ENCODE measurements at regions not wholly inside any gene's neighbourhood (a gene's known extent, or its start where the extent isn't known, plus 50 kb on each side); places are given as distances from the start of the nearest gene placed in this dataset.
"Not testable (repeated sequence)": the region's sequence is repeated elsewhere in the genome, so short reads cannot be mapped to it uniquely, and the experiment has no call there.

- no peak for TF ChIP-seq CTCF (IDR thresholded peaks at IDR 0.05; ENCODE audit: poor library complexity, severe bottlenecking)
- no peaks in the 10 kb centered on the region for H3K27me3 ChIP-seq (ENCODE audit: insufficient read depth, poor library complexity, severe bottlenecking)
- H3K36me3 ChIP-seq (ENCODE audit: low read depth), result no peaks in the 10 kb centered on the region
- H3K4me3 ChIP-seq (ENCODE audit: severe bottlenecking), result no peak overlapping the region
- H3K9me3 ChIP-seq (ENCODE audit: severe bottlenecking), result no peaks in the 10 kb centered on the region
- DNase-seq (ENCODE audit: low spot score) (no peak), ATAC-seq (ENCODE audit: low read depth) (no peak)
- no peaks in the 10 kb centered on the region for H3K4me1 ChIP-seq (ENCODE audit: insufficient read depth, poor library complexity, severe bottlenecking)
- H3K27ac ChIP-seq (ENCODE audit: poor library complexity, severe bottlenecking), result no peak overlapping the region
Observed at GRCh38 chr9:97188545-97188944, 118.9 kb upstream of the CCDC180 start.

- not testable (repeated sequence) for ATAC-seq (ENCODE audit: low read depth); H3K4me3 ChIP-seq (ENCODE audit: severe bottlenecking); H3K27me3 ChIP-seq (ENCODE audit: insufficient read depth, poor library complexity, severe bottlenecking); H3K4me1 ChIP-seq (ENCODE audit: insufficient read depth, poor library complexity, severe bottlenecking); H3K9me3 ChIP-seq (ENCODE audit: severe bottlenecking); H3K36me3 ChIP-seq (ENCODE audit: low read depth); H3K27ac ChIP-seq (ENCODE audit: poor library complexity, severe bottlenecking); DNase-seq (ENCODE audit: low spot score)
Observed at GRCh38 chr9:97187706-97188105, 119.8 kb upstream of the CCDC180 start.

- Histone ChIP-seq H3K27me3 (ENCODE audit: insufficient read depth, poor library complexity, severe bottlenecking) (no peaks in the 10 kb centered on the region), H3K9me3 (ENCODE audit: severe bottlenecking) (no peaks in the 10 kb centered on the region), H3K4me1 (ENCODE audit: insufficient read depth, poor library complexity, severe bottlenecking) (no peaks in the 10 kb centered on the region), H3K4me3 (ENCODE audit: severe bottlenecking) (no peak overlapping the region), H3K36me3 (ENCODE audit: low read depth) (no peaks in the 10 kb centered on the region), H3K27ac (ENCODE audit: poor library complexity, severe bottlenecking) (no peak overlapping the region)
- no peak for TF ChIP-seq CTCF (IDR thresholded peaks at IDR 0.05; ENCODE audit: poor library complexity, severe bottlenecking)
- DNase-seq (ENCODE audit: low spot score) (no peak), ATAC-seq (ENCODE audit: low read depth) (no peak)
Observed at GRCh38 chr9:97186493-97186892, 121.0 kb upstream of the CCDC180 start.

- H3K4me1 ChIP-seq (ENCODE audit: insufficient read depth, poor library complexity, severe bottlenecking); DNase-seq (ENCODE audit: low spot score); H3K9me3 ChIP-seq (ENCODE audit: severe bottlenecking); H3K27me3 ChIP-seq (ENCODE audit: insufficient read depth, poor library complexity, severe bottlenecking); H3K36me3 ChIP-seq (ENCODE audit: low read depth); ATAC-seq (ENCODE audit: low read depth); H3K27ac ChIP-seq (ENCODE audit: poor library complexity, severe bottlenecking); H3K4me3 ChIP-seq (ENCODE audit: severe bottlenecking): not testable (repeated sequence)
Observed at GRCh38 chr9:97182532-97182931, 124.9 kb upstream of the CCDC180 start.

- no peaks in the 10 kb centered on the region for H3K27me3 ChIP-seq (ENCODE audit: insufficient read depth, poor library complexity, severe bottlenecking)
- TF ChIP-seq CTCF (IDR thresholded peaks at IDR 0.05; ENCODE audit: poor library complexity, severe bottlenecking), result no peak
- peak; percentile 91 for ATAC-seq (ENCODE audit: low read depth)
- no peaks in the 10 kb centered on the region for H3K36me3 ChIP-seq (ENCODE audit: low read depth)
- no peaks in the 10 kb centered on the region for H3K9me3 ChIP-seq (ENCODE audit: severe bottlenecking)
- no peak overlapping the region for H3K27ac ChIP-seq (ENCODE audit: poor library complexity, severe bottlenecking)
- H3K4me1 ChIP-seq (ENCODE audit: insufficient read depth, poor library complexity, severe bottlenecking), result peaks cover 9% of the 10 kb centered on the region
- DNase-seq (ENCODE audit: low spot score), result no peak
- H3K4me3 ChIP-seq (ENCODE audit: severe bottlenecking), result no peak overlapping the region
Observed at GRCh38 chr9:97179616-97180015, 127.8 kb upstream of the CCDC180 start.

- no peak overlapping the region for H3K27ac ChIP-seq (ENCODE audit: poor library complexity, severe bottlenecking)
- no peaks in the 10 kb centered on the region for H3K36me3 ChIP-seq (ENCODE audit: low read depth)
- H3K27me3 ChIP-seq (ENCODE audit: insufficient read depth, poor library complexity, severe bottlenecking), result no peaks in the 10 kb centered on the region
- H3K4me3 ChIP-seq (ENCODE audit: severe bottlenecking), result no peak overlapping the region
- no peaks in the 10 kb centered on the region for H3K9me3 ChIP-seq (ENCODE audit: severe bottlenecking)
- no peak for TF ChIP-seq CTCF (IDR thresholded peaks at IDR 0.05; ENCODE audit: poor library complexity, severe bottlenecking)
- DNase-seq (ENCODE audit: low spot score) (no peak), ATAC-seq (ENCODE audit: low read depth) (peak; percentile 64; the same call in 2 of the 3 replicates)
- H3K4me1 ChIP-seq (ENCODE audit: insufficient read depth, poor library complexity, severe bottlenecking), result peaks cover 9% of the 10 kb centered on the region
Observed at GRCh38 chr9:97176206-97176605, 131.3 kb upstream of the CCDC180 start.

GRCh38 chr9:97168174-97168573 lies 129.2 kb upstream of the CTSV start:
- not testable (repeated sequence) for DNase-seq (ENCODE audit: low spot score); H3K27ac ChIP-seq (ENCODE audit: poor library complexity, severe bottlenecking); H3K4me1 ChIP-seq (ENCODE audit: insufficient read depth, poor library complexity, severe bottlenecking); H3K4me3 ChIP-seq (ENCODE audit: severe bottlenecking); H3K36me3 ChIP-seq (ENCODE audit: low read depth); H3K9me3 ChIP-seq (ENCODE audit: severe bottlenecking); H3K27me3 ChIP-seq (ENCODE audit: insufficient read depth, poor library complexity, severe bottlenecking)
- peak; percentile 48; the same call in 2 of the 3 replicates for ATAC-seq (ENCODE audit: low read depth)

- not testable (repeated sequence) for H3K27ac ChIP-seq (ENCODE audit: poor library complexity, severe bottlenecking); H3K4me1 ChIP-seq (ENCODE audit: insufficient read depth, poor library complexity, severe bottlenecking); H3K9me3 ChIP-seq (ENCODE audit: severe bottlenecking); H3K4me3 ChIP-seq (ENCODE audit: severe bottlenecking); ATAC-seq (ENCODE audit: low read depth); H3K27me3 ChIP-seq (ENCODE audit: insufficient read depth, poor library complexity, severe bottlenecking); H3K36me3 ChIP-seq (ENCODE audit: low read depth); DNase-seq (ENCODE audit: low spot score)
Observed at GRCh38 chr9:97166496-97167138, 127.7 kb upstream of the CTSV start.

Measured in RWPE2 (cell line).